K562 (cell line): ENCODE measurements at regions not wholly inside any gene's neighbourhood (a gene's known extent, or its start where the extent isn't known, plus 50 kb on each side); places are given as distances from the start of the nearest gene placed in this dataset.
A peak's percentile ranks its signal among the peaks of the same experiment; 100 is the strongest.

Experiments
- ATAC-seq: fragments of 200-7000 bp; cut with Tn5 transposase; 3 replicates; pipeline ENCODE4 v1.9.1; 2020; ENCODE audit warnings: moderate library complexity
- BruUV-seq: library from RNA; stranded (reverse); fragments of 400-500 nt; replicated peaks from 2 replicates; lab custom pipeline; 2021; lab: Mats Ljungman, UMichigan
- CTCF ChIA-PET: fragments of 300-600 bp; formaldehyde crosslinking; extraction: SDS; loops from one replicate; lab custom pipeline; 2021; ENCODE audit warnings: low intra/inter-chr PET ratio; lab: Yijun Ruan, JAX
- POLR2A ChIA-PET: fragments of 300-600, 350-650 bp; sonication (Branson Sonifier 250); formaldehyde crosslinking; extraction: SDS; loops from one replicate; lab custom pipeline; 2021; ENCODE audit warnings: antibody characterized with exemption, inconsistent platforms; lab: Yijun Ruan, JAX
- DNase-seq, 4 experiments: peaks; one replicate each; pipeline versions ENCODE4 v3.0.0 to v3.0.0-alpha.2; 2011 to 2018; ENCODE audit warnings: low spot score in 3 of 4, mixed read lengths in 3 of 4; ENCODE audit errors: extremely low read depth in 1 of 4
- FAIRE-seq: peaks from 2 replicates; lab custom pipeline; 2011; peaks lifted over from hg19 to GRCh38; lab: Jason Lieb, UNC
- H2AFZ ChIP-seq: 2 replicates; pipeline ENCODE4 v1.6.0; 2011; ENCODE audit warnings: low read depth, low read length, control low read depth, inconsistent platforms
- H3K27ac ChIP-seq: fragments of 200-600 bp; 3 replicates; pipeline ENCODE4 v1.8.0; 2011; ENCODE audit warnings: low read depth, mild to moderate bottlenecking, control low read depth, inconsistent platforms, low read length, moderate library complexity, mixed read lengths; ENCODE audit errors: extremely low read depth
- H3K27me3 ChIP-seq, 2 experiments: fragments of 300-600 bp in 1 of 2; 2 replicates in 1 of 2; 3 replicates in 1 of 2; pipeline versions ENCODE4 v1.6.0 to v1.8.0; 2011; ENCODE audit warnings: inconsistent platforms in 2 of 2, low read length in 2 of 2, mild to moderate bottlenecking in 1 of 2, mixed read lengths in 1 of 2, moderate library complexity in 1 of 2; ENCODE audit not compliant: control insufficient read depth in 2 of 2, insufficient read depth in 2 of 2
- H3K36me3 ChIP-seq: fragments of 300-600 bp; 3 replicates; pipeline ENCODE4 v1.8.0; 2011; ENCODE audit warnings: mild to moderate bottlenecking, low read length, inconsistent platforms; ENCODE audit not compliant: control insufficient read depth, insufficient read depth
- H3K4me1 ChIP-seq, 2 experiments: fragments of 200-600 bp in 1 of 2; replicated peaks in 1 of 2; 2 replicates in 1 of 2; 3 replicates in 1 of 2; pipeline versions ENCODE4 v1.5.1 to v1.8.0; 2011; ENCODE audit warnings: inconsistent platforms in 2 of 2, low read length in 2 of 2, mild to moderate bottlenecking in 1 of 2, mixed read lengths in 1 of 2, moderate library complexity in 1 of 2; ENCODE audit not compliant: control insufficient read depth in 2 of 2, insufficient read depth in 2 of 2
- H3K4me2 ChIP-seq: 2 replicates; pipeline ENCODE4 v1.6.1; 2011; ENCODE audit warnings: low read length, control low read depth, inconsistent platforms, mixed read lengths; ENCODE audit not compliant: insufficient read depth
- H3K4me3 ChIP-seq: fragments of 200-600 bp; sonication (generic), shearing (Covaris generic); 2 replicates; pipeline ENCODE4 v1.5.1; 2016; ENCODE audit warnings: control low read depth, inconsistent platforms
- H3K79me2 ChIP-seq: fragments of 200-600 bp; 3 replicates; pipeline ENCODE4 v1.8.0; 2011; ENCODE audit warnings: low read length, inconsistent platforms; ENCODE audit not compliant: control insufficient read depth, insufficient read depth
- H3K9ac ChIP-seq, 2 experiments: 2 replicates each; pipeline versions ENCODE4 v1.6.0 to v1.6.1; 2011; ENCODE audit warnings: low read depth in 2 of 2, low read length in 2 of 2, control low read depth in 1 of 2, inconsistent platforms in 1 of 2, mild to moderate bottlenecking in 1 of 2, mixed read lengths in 1 of 2; ENCODE audit not compliant: insufficient read depth in 1 of 2
- H3K9me1 ChIP-seq: one replicate; pipeline ENCODE4 v1.6.0; 2011; ENCODE audit warnings: inconsistent platforms, mild to moderate bottlenecking, low read length, moderate library complexity; ENCODE audit not compliant: control insufficient read depth, insufficient read depth
- H3K9me3 ChIP-seq: replicated peaks from 2 replicates; pipeline ENCODE4 v1.5.1; 2011; ENCODE audit warnings: low read depth, low read length, inconsistent platforms; ENCODE audit not compliant: control insufficient read depth, insufficient read depth
- H4K20me1 ChIP-seq: replicated peaks from 2 replicates; pipeline ENCODE4 v1.6.1; 2011; ENCODE audit warnings: low read length, inconsistent platforms, mixed read lengths; ENCODE audit not compliant: control insufficient read depth, insufficient read depth
- CSDE1 ChIP-seq, 2 experiments: fragments of 450-650 bp; IDR thresholded peaks; 2 replicates each; pipeline ENCODE4 v1.6.1; 2016; ENCODE audit warnings: mild to moderate bottlenecking in 1 of 2
- E4F1 ChIP-seq: fragments of 250-450 bp; sonication (Bioruptor Pico); IDR thresholded peaks from 2 replicates; pipeline ENCODE4 v1.5.0; 2021; ENCODE audit warnings: mild to moderate bottlenecking, borderline replicate concordance
- GATA2 ChIP-seq: sonication (generic); formaldehyde crosslinking; IDR thresholded peaks from 2 replicates; pipeline ENCODE4 v1.4.0; 2020; ENCODE audit warnings: mild to moderate bottlenecking, missing genetic modification reagents
- KDM1A ChIP-seq, 2 experiments: fragments of 450-650 bp; IDR thresholded peaks; 2 replicates each; pipeline ENCODE4 v1.6.1; 2016; ENCODE audit warnings: mild to moderate bottlenecking in 2 of 2
- MCM2 ChIP-seq: fragments of 450-650 bp; IDR thresholded peaks from 2 replicates; pipeline ENCODE4 v1.6.1; 2017; ENCODE audit warnings: low read depth, mild to moderate bottlenecking
- PBX2 ChIP-seq, 2 experiments: IDR thresholded peaks in 1 of 2; conservative IDR thresholded peaks in 1 of 2; 2 replicates each; pipeline ENCODE4 v1.6.1; 2016; ENCODE audit warnings: low read depth in 2 of 2, mild to moderate bottlenecking in 1 of 2, missing compliant biosample characterization in 1 of 2, missing genetic modification characterization in 1 of 2, moderate library complexity in 1 of 2
- RBM14 ChIP-seq: fragments of 200-400 bp; formaldehyde crosslinking; IDR thresholded peaks from 2 replicates; pipeline ENCODE4 v1.6.1; 2018; ENCODE audit warnings: low read depth, mild to moderate bottlenecking, low read length, moderate library complexity, borderline replicate concordance; ENCODE audit not compliant: insufficient read depth
- SIX5 ChIP-seq, 2 experiments: IDR thresholded peaks; 2 replicates each; pipeline ENCODE4 v1.6.1; 2011; ENCODE audit warnings: low read length in 2 of 2, borderline replicate concordance in 1 of 2, low read depth in 1 of 2, mild to moderate bottlenecking in 1 of 2, moderate library complexity in 1 of 2; ENCODE audit not compliant: insufficient read depth in 1 of 2
- SMC3 ChIP-seq: conservative IDR thresholded peaks from 2 replicates; pipeline ENCODE4 v1.6.1; 2011; ENCODE audit warnings: low read depth, low read length, improper control_type of control experiment; ENCODE audit not compliant: insufficient read depth
- TRIM24 ChIP-seq, 2 experiments: fragments of 450-650 bp; IDR thresholded peaks; 2 replicates each; pipeline ENCODE4 v1.6.1; 2016
- WGBS: fragments of 100-300 bp; shearing (Covaris generic); methylation state at CpG from one replicate; pipeline ENCODE4 v1.1.6; 2016; ENCODE audit warnings: low coverage, mixed read lengths; ENCODE audit not compliant: insufficient coverage; ENCODE audit errors: missing lambda C conversion rate; 5-methylcytosine and 5-hydroxymethylcytosine counted together
- in situ Hi-C: fragments of 300-500 bp; cut with MboI; formaldehyde crosslinking; loops from 4 replicates; pipeline ENCODE4 v1.15.0; 2018; ENCODE audit warnings: inconsistent platforms, mixed read lengths
- intact Hi-C: fragments of 100-400 bp; cut with micrococcal nuclease; formaldehyde crosslinking; loops from 2 replicates; pipeline ENCODE4 v1.14.2; 2022

GRCh38 chrX:518319-518718 is 112.3 kb upstream of the SHOX start:
- intact Hi-C loops: no loop called here
- in situ Hi-C loops: no loop called here
- H2AFZ ChIP-seq: no peak overlapping the region
- H3K4me3 ChIP-seq: no peak overlapping the region
- TF ChIP-seq E4F1 (CRISPR knock-in tag) (no peak), GATA2 (CRISPR knock-in tag) (no peak), SMC3 (no peak), TRIM24 (IDR thresholded peaks at IDR 0.05) (no peak)
- TF ChIP-seq, all 486 proteins: peak for 0
- Histone ChIP-seq H4K20me1 (no peaks in the 10 kb centered on the region), H3K9ac (no peak overlapping the region), H3K9me1 (no peaks in the 10 kb centered on the region), H3K79me2 (no peaks in the 10 kb centered on the region), H3K27ac (no peak overlapping the region), H3K9me3 (no peaks in the 10 kb centered on the region), H3K4me2 (no peak overlapping the region), H3K4me1 (no peaks in the 10 kb centered on the region; a peak in 1 of 5 replicates), H3K36me3 (no peaks in the 10 kb centered on the region), H3K27me3 (no peaks in the 10 kb centered on the region)
- WGBS: 3% methylated on average over 12 of the region's 12 CpGs
- ATAC-seq: no peak
- BruUV-seq: no TSS peak
- ChIA-PET POLR2A (no interaction called here), CTCF (no interaction called here)
- DNase-seq: no peak
- no peak for FAIRE-seq

GRCh38 chrX:519741-520140 is 110.8 kb upstream of the SHOX start:
- intact Hi-C loops (no loop called here), in situ Hi-C loops (no loop called here)
- ATAC-seq (no peak), DNase-seq (no peak), FAIRE-seq (no peak)
- Histone ChIP-seq H4K20me1 (no peaks in the 10 kb centered on the region), H3K36me3 (no peaks in the 10 kb centered on the region), H2AFZ (no peak overlapping the region), H3K4me2 (no peak overlapping the region), H3K9me3 (no peaks in the 10 kb centered on the region), H3K27ac (no peak overlapping the region), H3K4me1 (no peaks in the 10 kb centered on the region; a peak in 1 of 5 replicates), H3K4me3 (no peak overlapping the region), H3K27me3 (no peaks in the 10 kb centered on the region), H3K9me1 (no peaks in the 10 kb centered on the region), H3K79me2 (no peaks in the 10 kb centered on the region), H3K9ac (no peak overlapping the region)
- BruUV-seq: no TSS peak
- POLR2A ChIA-PET: no interaction called here
- CTCF ChIA-PET: no interaction called here
- 2% methylated on average over 7 of the region's 9 CpGs for WGBS
- no peak for TF ChIP-seq SIX5 (IDR thresholded peaks at IDR 0.05; ENCODE audit: borderline replicate concordance in 1 of 2, insufficient read depth in 1 of 2, low read depth in 1 of 2, low read length in 2 of 2)
- peak in 1 of 2 experiments; percentile 36; a peak in 1 of 4 replicates for TF ChIP-seq KDM1A (IDR thresholded peaks at IDR 0.05)
- no peak for TF ChIP-seq MCM2
- no peak for TF ChIP-seq CSDE1 (IDR thresholded peaks at IDR 0.05)
- TF ChIP-seq PBX2 (CRISPR knock-in tag; IDR thresholded peaks at IDR 0.05; ENCODE audit: low read depth): no peak
- TF ChIP-seq PBX2 (tag; conservative IDR thresholded peaks at IDR 0.05; ENCODE audit: low read depth): no peak
- TF ChIP-seq RBM14: no peak
